Ishikawa (cell line): ENCODE measurements at regions not wholly inside any gene's neighbourhood (a gene's known extent, or its start where the extent isn't known, plus 50 kb on each side); places are given as distances from the start of the nearest gene placed in this dataset.

Experiments
- CEBPB ChIP-seq: IDR thresholded peaks from 2 replicates; pipeline ENCODE4 v1.6.1; 2012
- CREB1 ChIP-seq: IDR thresholded peaks from 2 replicates; pipeline ENCODE4 v1.6.1; 2012; ENCODE audit warnings: low read depth
- EGR1 ChIP-seq: IDR thresholded peaks from 2 replicates; pipeline ENCODE4 v1.6.1; 2012
- EP300 ChIP-seq: IDR thresholded peaks from 2 replicates; pipeline ENCODE4 v1.6.1; 2012; ENCODE audit warnings: borderline replicate concordance
- MAX ChIP-seq: IDR thresholded peaks from 2 replicates; pipeline ENCODE4 v1.6.1; 2012
- NFIC ChIP-seq: IDR thresholded peaks from 2 replicates; pipeline ENCODE4 v1.6.1; 2012
- RAD21 ChIP-seq: IDR thresholded peaks from 2 replicates; pipeline ENCODE4 v1.6.1; 2012; ENCODE audit warnings: low read depth
- TAF1 ChIP-seq: IDR thresholded peaks from 2 replicates; pipeline ENCODE4 v1.6.1; 2012; ENCODE audit warnings: low read depth, mild to moderate bottlenecking
- TCF12 ChIP-seq: IDR thresholded peaks from 2 replicates; pipeline ENCODE4 v1.6.1; 2012; ENCODE audit warnings: low read depth
- TEAD4 ChIP-seq: IDR thresholded peaks from 2 replicates; pipeline ENCODE4 v1.6.1; 2012
- USF1 ChIP-seq: IDR thresholded peaks from 2 replicates; pipeline ENCODE4 v1.6.1; 2012
- YY1 ChIP-seq: IDR thresholded peaks from 2 replicates; pipeline ENCODE4 v1.6.1; 2012; ENCODE audit warnings: low read depth

- TF ChIP-seq CREB1 = no peak
- TF ChIP-seq EP300 = no peak
- no peak for TF ChIP-seq YY1
- TF ChIP-seq RAD21 = no peak
- TF ChIP-seq TEAD4 = no peak
- TF ChIP-seq TCF12 = no peak
- no peak for TF ChIP-seq MAX
- no peak for TF ChIP-seq CEBPB
- no peak for TF ChIP-seq EGR1
- no peak for TF ChIP-seq NFIC
- TF ChIP-seq TAF1 = no peak
- no peak for TF ChIP-seq USF1
These were observed 53.4 kb downstream of the FAT4 start for GRCh38 chr4:125368146-125368545.
